Adrenal gland (tissue), 5 donors: ENCODE measurements at regions not wholly inside any gene's neighbourhood (a gene's known extent, or its start where the extent isn't known, plus 50 kb on each side); places are given as distances from the start of the nearest gene placed in this dataset.

ENCODE experiments used
- POLR2A ChIP-seq, 2 donors: fragments of 450-650 bp; IDR thresholded peaks; one replicate each; pipeline ENCODE4 v1.6.1; 2017; ENCODE audit warnings: antibody characterized with exemption in 2 of 2, mild to moderate bottlenecking in 2 of 2, moderate library complexity in 1 of 2
- TF ChIP-seq, protein P1 (sequence below), 6 experiments: fragments of 450-650 bp in 4 of 6; fragments of 200-600 bp in 2 of 6; sonication (generic) in 1 of 6; IDR thresholded peaks; 1 replicate in 5 of 6; 2 replicates in 1 of 6; pipeline versions ENCODE4 v1.5.1 to v1.8.0; 2016 to 2021; ENCODE audit warnings: antibody characterized with exemption in 6 of 6, mild to moderate bottlenecking in 2 of 6, moderate library complexity in 1 of 6
- donor health status: DM: no; HTN: no; CAD: no.

GRCh38 chr16:72242757-72243156, 70.8 kb upstream of the PMFBP1 start:
- TF ChIP-seq, protein P1, sequence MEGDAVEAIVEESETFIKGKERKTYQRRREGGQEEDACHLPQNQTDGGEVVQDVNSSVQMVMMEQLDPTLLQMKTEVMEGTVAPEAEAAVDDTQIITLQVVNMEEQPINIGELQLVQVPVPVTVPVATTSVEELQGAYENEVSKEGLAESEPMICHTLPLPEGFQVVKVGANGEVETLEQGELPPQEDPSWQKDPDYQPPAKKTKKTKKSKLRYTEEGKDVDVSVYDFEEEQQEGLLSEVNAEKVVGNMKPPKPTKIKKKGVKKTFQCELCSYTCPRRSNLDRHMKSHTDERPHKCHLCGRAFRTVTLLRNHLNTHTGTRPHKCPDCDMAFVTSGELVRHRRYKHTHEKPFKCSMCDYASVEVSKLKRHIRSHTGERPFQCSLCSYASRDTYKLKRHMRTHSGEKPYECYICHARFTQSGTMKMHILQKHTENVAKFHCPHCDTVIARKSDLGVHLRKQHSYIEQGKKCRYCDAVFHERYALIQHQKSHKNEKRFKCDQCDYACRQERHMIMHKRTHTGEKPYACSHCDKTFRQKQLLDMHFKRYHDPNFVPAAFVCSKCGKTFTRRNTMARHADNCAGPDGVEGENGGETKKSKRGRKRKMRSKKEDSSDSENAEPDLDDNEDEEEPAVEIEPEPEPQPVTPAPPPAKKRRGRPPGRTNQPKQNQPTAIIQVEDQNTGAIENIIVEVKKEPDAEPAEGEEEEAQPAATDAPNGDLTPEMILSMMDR (IDR thresholded peaks at IDR 0.05): no peak
- no peak for TF ChIP-seq POLR2A (IDR thresholded peaks at IDR 0.05)
